ENCODE measurements at regions not wholly inside any gene's neighbourhood (a gene's known extent, or its start where the extent isn't known, plus 50 kb on each side); places are given as distances from the start of the nearest gene placed in this dataset.
"Not testable (repeated sequence)": the region's sequence is repeated elsewhere in the genome, so short reads cannot be mapped to it uniquely, and the experiment has no call there.

DNA sequence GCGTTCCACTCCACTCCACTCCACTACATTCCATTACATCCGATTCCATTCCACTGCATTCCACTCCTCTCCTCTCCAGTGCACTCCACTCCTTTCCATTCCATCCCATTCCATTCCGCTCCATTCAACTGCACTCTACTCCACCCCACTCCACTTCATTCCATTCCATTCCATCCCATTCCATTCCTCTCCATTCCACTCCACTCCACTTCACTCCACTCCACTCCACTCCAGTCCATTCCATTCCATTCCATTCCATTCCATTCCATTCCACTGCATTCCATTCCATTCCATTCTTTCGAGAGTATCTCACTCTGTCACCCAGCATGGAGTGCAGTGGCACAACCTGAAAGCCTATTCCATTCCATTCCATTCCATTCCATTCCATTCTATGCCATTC, 637.5 kb downstream of the TP53TG3F start:
- Mint-ChIP-seq H3K36me3 (ENCODE audit: insufficient read depth in 2 of 2) (peaks cover 61 to 77% of the 10 kb centered on the region in 2 donors), H3K9me3 (peaks cover 58 to 61% of the 10 kb centered on the region in 2 donors)
- DNase-seq; H3K27ac Mint-ChIP-seq; H3K4me3 Mint-ChIP-seq; H3K27me3 Mint-ChIP-seq (ENCODE audit: low read depth); H3K4me1 Mint-ChIP-seq (ENCODE audit: low read depth); ATAC-seq (replicated peaks in 1 of 2): not testable (repeated sequence)

DNA sequence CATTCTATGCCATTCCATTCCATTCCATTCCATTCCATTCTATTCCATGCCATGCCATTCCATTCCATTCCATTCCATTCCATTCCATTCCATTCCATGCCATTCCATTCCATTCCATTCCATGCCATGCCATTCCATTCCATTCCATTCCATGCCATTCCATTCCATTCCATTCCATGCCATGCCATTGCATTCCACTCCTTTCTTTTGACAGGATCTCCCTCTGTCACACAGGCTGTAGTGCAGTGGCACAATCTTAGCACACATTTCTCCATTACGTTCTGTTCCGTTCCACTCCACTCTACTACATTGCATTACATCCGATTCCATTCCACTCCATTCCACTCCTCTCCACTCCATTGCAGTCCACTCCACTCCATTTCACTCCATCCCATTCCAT, 637.9 kb downstream of the TP53TG3F start:
- H3K4me1 Mint-ChIP-seq (ENCODE audit: low read depth); H3K27me3 Mint-ChIP-seq (ENCODE audit: low read depth); DNase-seq; H3K27ac Mint-ChIP-seq; ATAC-seq (replicated peaks in 1 of 2); H3K4me3 Mint-ChIP-seq: not testable (repeated sequence)
- Mint-ChIP-seq H3K9me3 (peaks cover 55 to 58% of the 10 kb centered on the region in 2 donors), H3K36me3 (ENCODE audit: insufficient read depth in 2 of 2) (peaks cover 58 to 73% of the 10 kb centered on the region in 2 donors)

DNA sequence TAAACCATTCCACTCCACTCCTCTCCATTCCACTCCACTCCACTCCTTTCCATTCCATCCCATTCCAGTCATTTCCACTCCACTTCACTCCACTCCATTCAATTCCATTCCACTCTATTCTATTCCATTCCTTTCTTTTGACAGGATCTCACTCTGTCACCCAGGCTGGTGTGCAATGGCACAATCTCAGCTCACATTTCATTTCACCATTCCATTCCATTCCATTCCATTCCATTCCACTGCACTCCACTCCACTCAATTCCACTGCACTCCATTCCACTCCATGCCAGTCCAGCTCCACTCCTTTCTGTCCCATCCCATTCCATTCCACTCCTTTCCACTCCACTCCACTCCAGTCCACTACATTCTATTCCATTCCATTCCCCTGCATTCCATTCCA, 638.6 kb downstream of the TP53TG3F start:
- not testable (repeated sequence) for H3K4me3 Mint-ChIP-seq; DNase-seq; H3K4me1 Mint-ChIP-seq (ENCODE audit: low read depth); H3K27me3 Mint-ChIP-seq (ENCODE audit: low read depth); H3K27ac Mint-ChIP-seq; ATAC-seq (replicated peaks in 1 of 2)
- Mint-ChIP-seq H3K36me3 (ENCODE audit: insufficient read depth in 2 of 2) (peaks cover 52 to 66% of the 10 kb centered on the region in 2 donors), H3K9me3 (peaks cover 51% of the 10 kb centered on the region in 2 donors)

DNA sequence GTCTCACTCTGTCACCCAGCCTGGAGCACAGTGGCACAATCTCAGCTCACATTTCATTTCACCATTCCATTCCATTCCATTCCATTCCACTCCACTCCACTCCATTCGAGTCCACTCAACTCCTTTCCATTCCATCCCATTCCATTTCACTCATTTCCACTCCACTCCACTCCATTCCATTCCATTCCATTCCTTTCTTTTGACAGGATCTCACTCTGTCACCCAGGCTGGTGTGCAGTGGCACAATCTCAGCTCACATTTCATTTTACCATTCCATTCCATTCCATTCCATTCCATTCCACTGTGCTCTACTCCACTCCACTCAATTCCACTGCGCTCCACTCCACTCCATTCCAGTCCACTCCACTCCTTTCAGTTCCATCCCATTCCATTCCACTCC, 639.6 kb downstream of the TP53TG3F start:
- H3K27me3 Mint-ChIP-seq (ENCODE audit: low read depth); H3K4me3 Mint-ChIP-seq; DNase-seq; H3K4me1 Mint-ChIP-seq (ENCODE audit: low read depth); ATAC-seq (replicated peaks in 1 of 2); H3K27ac Mint-ChIP-seq: not testable (repeated sequence)
- Mint-ChIP-seq H3K9me3 (peaks cover 46 to 51% of the 10 kb centered on the region in 2 donors), H3K36me3 (ENCODE audit: insufficient read depth in 2 of 2) (peaks cover 46 to 56% of the 10 kb centered on the region in 2 donors)

Data from activated T-cell treated with anti-CD3 and anti-CD28 coated beads, Interleukin-2, amount 50 U/mL, for 72 hours (primary cell).